Stimulated activated CD4-positive, alpha-beta T cell treated with anti-CD3 and anti-CD28 coated beads, Interleukin-1b, Interleukin-23, amount 100 ng/mL, for 48 hours (primary cell): ENCODE measurements at regions not wholly inside any gene's neighbourhood (a gene's known extent, or its start where the extent isn't known, plus 50 kb on each side); places are given as distances from the start of the nearest gene placed in this dataset.
"Not testable (repeated sequence)": the region's sequence is repeated elsewhere in the genome, so short reads cannot be mapped to it uniquely, and the experiment has no call there.

ENCODE experiments used
- DNase-seq: peaks from one replicate; pipeline ENCODE4 v3.0.0-alpha.2; 2020

DNA sequence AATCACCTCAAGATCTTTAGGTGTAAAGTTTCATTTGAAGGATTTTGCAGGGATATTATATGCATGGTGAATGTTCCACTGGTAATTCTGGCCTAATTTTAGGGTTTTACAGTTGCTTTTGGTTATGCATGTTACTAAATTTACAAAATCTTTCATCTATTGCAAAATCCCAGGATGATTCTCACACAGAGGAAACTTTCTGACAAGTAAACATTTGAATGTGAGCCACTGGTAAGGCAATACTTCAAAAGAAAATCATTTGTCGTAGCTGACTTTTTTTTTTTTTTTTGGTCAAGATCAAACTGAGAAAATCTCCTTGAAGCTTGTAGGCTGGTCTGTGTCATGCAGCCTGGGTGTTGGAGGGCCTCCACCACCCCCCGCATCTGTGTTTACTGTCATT is 141.9 kb upstream of the EXOC2 start:
- no peak for DNase-seq

DNA sequence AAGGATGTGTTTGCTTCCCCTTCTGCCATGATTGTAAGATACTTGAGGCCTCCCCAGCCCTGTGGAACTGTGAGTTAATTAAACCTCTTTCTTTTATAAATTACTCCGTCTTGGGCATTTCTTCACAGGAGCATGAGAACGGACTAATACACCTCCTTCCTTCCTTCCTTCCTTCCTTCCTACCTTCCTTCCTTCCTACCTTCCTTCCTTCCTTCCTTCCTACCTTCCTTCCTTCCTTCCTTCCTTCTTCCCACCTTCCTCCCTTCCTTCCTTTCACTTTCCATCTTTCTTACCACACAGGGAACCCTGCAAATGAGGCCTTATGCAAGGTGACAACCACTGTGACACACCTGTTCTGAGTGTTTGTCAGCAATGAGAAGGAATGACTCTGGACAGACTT is 141.3 kb upstream of the EXOC2 start:
- no peak for DNase-seq

DNA sequence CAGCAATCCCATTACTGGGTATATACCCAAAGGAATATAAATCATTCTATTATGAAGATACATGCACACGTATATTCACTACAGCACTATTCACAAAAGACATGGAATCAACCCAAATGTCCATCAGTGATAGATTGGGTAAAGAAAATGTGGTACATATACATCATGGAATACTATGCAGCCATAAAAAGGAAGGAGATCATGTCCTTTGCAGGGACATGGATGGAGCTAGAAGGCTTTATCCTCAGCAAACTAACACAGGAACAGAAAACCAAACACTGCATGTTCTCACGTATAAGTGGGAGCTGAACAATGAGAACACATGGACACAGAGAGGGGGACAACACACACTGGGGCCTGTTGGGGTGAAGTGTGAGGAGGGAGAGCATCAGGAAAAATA is 139.9 kb upstream of the EXOC2 start:
- DNase-seq, result not testable (repeated sequence)

DNA sequence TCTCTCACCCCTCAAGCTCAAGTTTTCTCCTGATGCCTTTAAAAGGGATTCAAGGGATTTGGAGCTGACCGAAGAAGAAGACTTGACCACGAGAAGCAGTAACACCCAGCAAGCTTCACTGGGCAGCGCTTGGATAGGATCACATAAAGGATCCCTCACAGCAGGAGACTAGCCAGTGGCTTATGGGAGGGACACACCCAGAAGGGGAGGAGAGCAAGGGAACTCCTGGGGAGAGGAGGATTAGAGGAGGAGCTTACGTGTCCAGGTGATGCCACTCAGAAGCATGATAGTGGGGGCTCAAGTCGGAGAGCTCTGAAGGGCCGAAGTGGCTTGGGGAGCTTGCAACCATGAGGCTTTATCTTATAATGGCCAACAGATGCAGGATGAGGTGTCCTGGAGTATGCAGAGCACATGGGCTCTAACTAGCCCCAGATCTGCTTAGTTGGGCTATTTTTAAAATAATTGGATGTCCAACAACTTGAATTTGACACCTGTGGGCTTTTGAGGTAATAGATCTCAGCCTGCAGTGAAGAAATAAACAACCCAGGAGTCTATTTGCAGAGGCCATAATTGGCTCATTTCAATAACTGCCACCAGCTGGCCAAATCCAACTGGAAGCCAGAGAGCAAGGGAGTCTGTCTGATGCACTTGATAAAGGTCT is 137.9 kb upstream of the EXOC2 start:
- no peak for DNase-seq

DNA sequence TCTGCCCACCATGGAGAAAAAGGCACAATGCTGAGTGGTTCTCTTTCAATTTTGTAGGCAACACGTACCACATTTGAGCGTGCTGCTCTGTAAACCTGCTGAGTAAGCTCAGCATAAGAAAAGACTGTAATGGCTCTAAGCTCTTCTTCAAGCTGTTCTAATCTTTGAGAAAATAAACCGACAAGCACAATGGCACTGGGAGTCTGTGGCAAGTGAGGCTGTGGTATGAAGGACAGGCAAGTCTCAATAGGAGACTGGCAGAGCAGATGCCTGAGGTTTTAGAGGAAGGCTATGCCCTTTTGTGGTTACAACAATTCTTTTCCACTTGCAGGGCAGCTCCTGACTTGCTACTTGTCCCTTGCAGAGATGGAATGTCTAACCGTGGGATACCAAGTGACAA is 136.7 kb upstream of the EXOC2 start:
- DNase-seq, result no peak

DNA sequence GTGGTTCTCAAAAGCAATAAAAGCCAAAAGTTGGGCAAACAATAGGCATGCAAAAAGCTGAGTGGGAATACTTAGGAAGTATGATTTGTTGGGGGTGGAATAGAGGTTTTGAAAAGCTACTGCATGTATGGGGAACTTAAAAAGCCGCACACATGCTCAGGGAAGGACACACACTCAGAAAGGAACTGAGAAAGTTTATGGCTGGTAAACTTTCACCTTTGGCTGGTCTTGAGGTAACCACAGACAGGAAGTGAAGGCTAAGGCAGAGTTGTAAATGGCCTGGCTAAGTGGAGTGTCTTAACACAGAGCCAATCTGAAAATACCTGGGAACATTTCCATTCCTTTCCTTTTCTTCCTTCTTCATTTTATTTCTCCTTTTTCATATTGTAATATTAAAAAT is 134.5 kb upstream of the EXOC2 start:
- no peak for DNase-seq

DNA sequence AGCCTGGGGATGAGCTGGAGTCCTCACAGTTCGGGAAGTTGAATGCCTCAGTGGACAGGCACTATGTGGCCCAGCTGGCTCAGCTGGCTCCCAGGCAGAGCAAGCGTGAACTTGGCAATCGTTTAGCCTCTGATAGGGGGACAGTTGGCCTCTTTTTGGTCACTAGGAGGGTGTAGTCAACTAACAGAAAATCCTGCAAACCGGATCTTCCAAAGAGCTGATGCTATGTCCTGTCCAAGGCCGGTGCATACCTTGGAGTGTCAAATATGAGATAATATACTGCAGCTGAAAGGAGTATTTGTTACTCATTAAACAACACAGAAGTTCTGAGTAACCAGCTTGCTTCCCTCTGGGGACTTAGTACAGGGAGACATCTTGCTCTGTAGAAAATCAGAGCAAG is 126.2 kb upstream of the EXOC2 start:
- DNase-seq, result no peak

DNA sequence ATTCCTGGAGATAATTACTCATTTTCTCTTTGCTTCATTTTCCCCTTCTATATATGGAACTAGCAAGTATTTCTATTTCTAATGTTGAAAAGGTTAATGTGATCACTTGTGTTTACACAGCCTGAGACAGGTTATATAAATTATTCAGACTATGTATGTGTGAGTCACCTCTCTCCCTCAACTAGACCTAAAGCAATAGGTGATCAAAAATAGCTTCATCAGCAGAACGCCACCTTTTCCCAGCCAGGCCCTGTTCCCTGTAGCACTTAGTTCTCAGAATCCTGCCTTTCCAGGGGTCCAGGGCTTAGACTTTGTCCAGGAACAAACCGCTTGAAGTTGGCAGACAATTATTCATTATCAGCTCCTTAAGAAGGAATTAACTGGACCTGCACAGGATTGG is 125.3 kb upstream of the EXOC2 start:
- DNase-seq, result no peak

DNA sequence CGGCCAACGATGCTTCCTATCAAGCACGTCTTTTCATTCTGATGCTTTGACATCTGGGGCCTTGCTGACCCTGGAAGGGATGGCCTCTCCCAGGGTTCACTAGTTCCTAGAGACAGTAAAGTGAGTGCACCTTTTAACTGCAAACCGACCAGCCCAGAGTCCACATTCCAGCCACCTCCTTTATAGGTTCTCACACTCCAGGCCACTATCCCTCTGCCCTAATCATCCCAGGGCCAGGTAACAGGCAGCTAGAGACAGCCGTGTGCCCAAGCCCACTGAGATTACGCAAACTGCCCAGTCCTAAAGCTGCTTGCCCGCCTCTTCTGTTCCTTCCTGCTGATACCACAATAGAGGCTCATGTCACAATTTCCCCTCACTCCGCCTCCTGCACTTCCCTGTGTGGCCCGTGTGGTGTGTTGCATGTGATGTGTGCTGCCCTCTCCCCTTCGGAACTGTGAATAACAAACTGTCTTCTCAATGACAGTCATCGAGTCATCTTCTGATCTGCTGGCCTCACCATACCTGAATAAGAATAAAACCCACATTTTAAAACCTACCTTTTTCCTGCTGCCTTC is 123.7 kb upstream of the EXOC2 start:
- DNase-seq, result peak; percentile 74

DNA sequence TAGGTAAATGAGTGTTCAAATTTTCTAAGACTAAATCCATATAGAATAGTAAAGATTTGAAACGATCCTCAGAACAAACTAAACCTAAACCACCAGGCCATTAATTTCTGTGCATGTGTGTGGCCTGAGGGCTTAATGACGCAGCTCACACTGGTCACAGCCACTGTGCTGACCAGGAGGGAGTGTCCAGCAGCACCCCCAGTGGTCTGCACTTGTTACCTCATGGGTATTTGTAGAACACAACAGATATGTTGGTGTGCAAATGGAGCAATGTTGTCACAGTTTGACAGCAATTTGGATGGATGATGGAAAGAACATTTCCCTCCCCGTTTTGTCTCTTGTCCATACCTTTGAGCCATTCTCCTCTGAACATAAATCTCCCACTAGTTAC is 122.4 kb upstream of the EXOC2 start:
- DNase-seq, result no peak

DNA sequence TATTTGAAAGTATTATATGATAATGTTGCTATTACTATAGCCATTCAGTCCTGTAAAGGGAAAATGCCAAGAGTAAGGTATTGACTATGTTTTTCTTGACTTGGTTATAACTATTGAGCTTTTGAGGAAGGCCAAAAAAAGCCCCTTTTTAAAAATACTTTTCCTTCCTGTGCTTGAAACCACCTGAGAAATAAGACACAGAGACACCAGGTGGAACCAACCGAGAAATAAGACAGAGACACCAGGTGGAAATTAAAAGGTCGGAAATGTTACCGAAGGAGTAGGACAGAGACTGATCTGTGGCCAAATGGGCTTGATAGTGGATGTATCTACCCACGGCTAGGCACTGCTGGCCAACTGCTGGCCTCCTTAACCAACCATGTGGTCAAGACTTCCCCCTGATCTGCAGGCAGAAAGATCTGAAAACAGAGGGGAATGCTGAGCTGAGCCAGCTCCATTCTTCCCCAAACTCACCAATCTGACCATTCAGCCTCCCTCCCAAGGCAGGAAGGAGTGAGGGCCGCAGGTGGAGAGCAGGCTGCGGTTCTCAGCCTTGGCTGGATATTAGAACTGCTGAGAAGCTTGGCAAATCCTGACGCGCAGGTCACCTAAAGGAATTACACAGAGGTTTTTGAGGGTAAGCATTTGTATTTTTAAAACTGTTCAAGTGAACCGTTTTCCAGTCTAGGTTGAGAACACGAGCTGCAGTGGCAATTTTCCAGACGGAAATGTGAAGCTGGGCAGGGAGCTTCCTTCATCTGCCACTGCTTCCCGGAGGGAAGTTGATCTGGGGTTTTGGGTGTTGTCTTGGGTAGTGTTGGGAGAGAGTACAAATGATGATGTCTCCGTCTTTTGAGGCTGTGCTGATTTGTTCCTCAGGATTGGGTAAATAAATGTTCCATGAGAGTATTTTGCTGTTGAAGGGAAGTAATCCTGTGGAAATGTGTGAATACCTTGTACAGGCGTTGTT is 121.7 kb upstream of the EXOC2 start:
- no peak for DNase-seq

DNA sequence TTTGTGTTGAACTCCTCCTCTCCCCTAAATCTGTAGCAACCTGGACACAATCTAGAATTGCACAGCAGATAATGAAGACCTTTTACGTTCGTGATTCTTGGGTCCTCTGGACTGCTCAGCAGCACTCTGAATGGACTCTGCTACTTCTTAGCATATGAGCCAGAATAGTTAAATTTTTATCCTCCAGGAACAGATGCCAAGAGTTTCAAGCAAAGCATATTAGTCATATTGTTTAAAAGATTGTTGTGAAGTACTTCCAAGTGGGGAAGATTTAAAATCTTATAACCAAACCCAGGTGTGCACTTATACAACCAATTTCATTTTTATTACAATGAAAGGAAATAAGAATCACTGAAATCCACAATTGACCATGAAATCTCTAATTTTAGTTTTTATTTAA is 118.9 kb upstream of the EXOC2 start:
- no peak for DNase-seq

DNA sequence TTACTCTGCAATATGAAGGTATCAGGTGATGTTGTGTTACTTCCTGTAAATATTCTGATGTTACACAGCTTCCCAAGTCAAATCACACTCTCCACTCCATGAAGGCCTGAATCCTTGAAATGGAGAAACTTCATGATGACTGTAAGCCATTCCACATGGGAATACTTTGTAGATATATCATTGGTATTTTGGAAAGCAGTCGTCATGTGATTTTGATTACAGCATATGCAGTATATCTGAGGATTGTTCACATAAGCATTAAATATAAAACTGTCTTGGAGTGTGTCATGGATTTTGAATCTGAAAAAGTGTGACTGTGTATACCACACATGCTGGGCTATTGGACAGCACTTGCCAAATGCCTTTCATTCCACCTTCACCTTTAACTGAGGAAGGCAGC is 118.3 kb upstream of the EXOC2 start:
- DNase-seq, result no peak

DNA sequence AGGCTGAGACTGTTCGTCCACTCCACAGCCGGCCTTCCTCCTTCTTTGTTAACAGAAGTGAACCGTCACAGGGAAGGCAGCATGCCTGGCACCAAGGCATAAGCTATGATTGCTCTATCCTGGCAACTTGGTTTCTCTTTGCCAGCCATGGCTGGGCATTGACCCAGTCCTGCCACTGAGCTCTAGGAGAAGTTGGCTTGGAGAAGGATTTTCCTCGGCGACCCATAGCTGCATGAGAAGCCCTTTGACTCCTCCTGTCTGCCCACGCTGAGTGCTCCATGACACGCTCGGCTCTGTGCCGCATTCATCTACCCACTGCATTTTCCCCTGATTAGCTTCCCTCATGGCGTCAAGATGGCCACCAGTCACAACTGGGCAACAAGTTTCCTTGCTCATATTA is 111.8 kb upstream of the EXOC2 start:
- DNase-seq, result no peak

DNA sequence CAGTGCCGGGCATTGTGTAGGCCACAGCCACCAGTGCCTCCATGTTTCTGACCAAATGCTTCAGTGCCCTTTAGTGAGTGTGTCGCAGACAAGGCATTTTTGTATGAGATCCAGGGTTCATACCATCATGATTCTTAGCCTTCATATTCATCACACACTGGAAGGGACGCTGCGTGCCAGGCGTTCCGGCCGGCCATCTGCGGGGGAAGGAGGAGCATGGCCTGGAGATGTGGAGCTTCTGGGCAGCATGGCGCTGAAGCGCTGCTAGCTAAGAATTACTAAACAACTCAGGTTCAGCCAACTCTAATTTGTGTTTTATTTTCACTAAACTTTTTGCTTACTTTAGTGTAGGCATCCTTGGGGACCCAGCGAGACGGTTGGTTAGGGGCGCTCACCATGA is 111.4 kb upstream of the EXOC2 start:
- DNase-seq, result no peak

DNA sequence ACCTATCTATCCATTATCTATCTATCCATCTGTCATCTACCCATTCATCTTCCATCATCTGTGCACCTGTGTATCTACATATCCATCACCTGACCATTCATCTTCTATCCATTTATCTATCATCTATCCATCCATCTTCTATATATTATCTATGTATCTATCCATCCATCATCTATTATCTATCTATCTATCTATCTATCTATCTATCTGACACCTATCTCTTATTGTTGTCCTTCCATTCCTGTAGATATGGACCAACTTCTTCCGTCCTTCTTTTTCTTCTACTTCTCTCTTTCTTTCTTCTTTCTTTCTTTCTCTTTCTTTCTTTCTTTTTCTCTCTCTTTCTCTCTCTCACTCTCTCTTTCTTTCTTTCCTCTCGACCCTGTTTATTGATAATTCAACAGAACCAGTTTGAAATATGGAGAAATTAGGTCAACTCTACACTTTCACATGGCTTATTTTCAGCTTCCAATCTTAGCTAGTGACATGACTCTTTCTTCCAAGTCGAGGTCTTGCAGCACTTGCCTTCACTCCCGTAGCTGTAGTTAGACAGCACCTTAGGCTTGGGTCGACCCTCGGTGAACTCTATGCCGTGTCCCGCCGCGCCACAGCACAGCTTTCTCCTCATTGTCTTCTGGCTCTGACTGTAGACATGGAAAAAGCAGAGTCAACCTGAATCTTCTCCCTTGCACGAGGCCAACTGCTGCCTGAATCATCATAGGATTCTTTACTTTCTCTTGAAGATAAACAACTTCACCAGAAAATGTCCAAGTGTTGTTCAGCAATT is 110.4 kb upstream of the EXOC2 start:
- no peak for DNase-seq

DNA sequence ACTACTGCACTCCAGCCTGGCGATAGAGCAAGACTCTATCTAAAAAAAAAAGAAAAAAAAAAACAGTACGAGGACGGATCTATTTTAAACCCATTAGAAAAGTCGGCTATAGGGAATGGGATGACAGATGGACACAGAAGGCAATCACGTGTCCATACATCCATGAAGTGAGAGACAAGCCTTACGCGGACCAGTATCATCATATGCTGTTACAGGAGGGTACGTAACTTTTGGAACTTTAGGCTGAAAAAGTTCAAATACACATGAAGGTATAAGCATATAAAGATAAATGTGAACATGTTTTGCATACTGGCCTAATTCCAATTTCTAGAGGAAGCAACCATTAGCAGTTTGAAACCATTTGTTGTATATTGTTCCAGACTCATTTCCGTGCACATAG is 109.8 kb upstream of the EXOC2 start:
- DNase-seq, result no peak

DNA sequence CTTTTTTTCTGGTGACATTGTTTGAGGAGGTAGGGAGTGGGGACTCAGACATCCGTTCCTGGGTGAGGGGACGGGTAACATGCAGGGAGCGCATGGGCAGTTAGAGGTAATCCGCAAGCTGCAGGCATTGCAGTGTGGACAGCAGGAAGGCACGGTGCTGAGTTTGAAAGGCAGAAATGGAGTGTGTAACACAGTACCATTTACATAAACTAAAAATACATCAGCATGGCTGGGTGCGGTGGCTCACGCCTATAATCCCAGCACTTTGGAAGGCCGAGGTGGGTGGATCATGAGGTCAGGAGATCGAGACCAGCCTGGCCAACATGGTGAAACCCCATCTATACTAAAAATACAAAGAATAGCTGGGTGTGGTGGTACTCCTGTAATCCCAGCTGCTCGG is 109.3 kb upstream of the EXOC2 start:
- not testable (repeated sequence) for DNase-seq

DNA sequence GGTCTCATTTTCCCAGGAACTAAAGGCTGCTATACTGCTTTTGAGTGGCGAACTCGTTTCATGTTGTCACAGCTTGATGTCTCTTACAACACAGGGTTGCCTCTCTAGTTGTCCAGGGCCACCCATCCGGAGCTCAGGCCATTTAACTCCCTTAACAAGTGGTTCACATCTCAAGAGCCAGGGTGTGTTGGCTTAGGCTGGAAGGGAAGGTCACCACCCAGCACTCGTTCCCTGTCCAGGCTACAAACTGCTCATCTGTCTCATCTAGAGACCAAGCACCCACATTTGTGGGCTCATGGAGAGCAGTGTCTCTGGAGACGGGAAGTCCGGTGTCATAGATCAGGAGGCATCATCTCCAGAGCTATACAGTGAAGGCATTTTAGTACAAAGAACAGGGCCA is 106.8 kb upstream of the EXOC2 start:
- no peak for DNase-seq

DNA sequence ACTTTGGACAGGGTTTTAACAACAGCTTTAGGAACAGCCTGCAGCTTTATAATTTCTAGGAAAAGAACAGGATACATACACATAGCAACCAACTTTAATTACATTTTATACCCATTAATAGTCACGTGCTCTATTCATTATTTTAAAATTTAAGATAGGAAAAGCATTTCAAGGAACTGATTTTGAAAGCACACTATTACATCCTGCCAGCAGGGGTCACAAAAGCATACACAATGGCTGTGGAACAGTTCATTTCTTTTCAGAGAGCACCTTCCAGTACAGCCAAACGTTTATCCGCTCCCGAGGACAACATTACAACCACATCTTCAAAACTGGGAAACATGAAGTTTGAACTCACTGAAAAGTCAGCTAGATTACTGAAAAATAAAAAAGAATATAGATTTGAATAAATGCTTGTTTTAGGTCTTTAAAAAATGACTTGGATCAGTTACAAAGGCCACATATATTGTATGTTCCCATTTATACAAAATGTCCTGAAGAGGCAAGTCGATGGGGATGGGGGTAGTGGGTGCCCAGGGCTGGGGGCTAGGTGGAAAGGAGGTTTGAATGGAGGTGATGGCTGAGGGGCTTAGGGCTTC is 104.6 kb upstream of the EXOC2 start:
- peak; percentile 16 for DNase-seq

DNA sequence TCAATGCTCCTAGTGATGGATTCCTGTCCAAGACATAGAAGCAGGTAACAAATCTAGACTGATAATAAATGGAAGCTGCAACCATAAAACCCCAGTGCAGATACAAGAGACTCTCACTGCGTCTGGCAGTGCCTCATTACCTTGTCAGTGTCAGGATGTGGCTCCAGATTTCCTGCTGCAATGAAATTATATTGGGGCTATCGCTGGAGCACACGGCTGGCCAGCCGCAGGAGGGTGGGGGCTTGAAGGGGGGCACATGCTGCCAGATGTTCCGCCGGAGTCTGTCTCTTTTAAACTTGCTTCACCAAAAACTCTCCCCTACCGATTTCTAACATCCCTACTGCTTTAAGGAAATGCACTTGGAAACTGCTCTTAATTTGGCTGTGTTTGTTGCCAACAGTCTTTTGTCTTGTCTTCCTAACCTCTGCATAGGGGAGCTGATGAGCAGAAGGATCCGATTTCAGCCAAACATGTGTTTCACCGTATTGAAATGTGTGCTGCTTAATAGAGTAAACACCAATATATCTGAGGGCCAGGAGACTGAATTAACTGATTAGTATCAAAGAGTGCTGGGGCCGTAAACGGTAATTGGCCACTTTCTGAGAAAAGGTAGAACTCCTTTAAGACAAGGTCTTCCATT is 102.2 kb upstream of the EXOC2 start:
- DNase-seq, result no peak

DNA sequence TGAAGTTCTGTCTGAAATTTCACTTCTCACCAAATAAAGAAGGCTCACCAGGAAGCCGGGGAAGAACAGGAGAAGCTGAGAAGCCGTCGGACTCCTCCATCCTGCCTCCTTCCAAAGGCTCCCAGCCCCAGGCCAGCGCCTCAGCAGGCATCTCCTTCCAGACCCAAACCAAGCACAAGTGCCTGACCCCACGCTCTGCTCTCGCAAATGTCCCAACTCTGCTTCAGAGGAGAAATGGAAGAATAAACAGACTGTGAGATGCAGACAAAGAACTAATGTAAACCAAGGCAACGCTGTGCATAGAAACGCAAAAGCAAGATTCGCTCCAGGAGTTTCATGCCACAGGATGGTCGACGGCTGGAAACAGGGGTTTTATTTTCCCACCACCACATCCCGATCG is 100.3 kb upstream of the EXOC2 start:
- no peak for DNase-seq
